CD4-positive, alpha-beta T cell treated with Interleukin-4 for 1 hour (primary cell): ENCODE measurements at regions not wholly inside any gene's neighbourhood (a gene's known extent, or its start where the extent isn't known, plus 50 kb on each side); places are given as distances from the start of the nearest gene placed in this dataset.

Source experiments
- DNase-seq, 2 donors: peaks; one replicate each; pipeline ENCODE4 v3.0.0-alpha.2; 2020 to 2022

- no peak for DNase-seq
Measured at GRCh38 chr5:77157732-77158532, 52.5 kb upstream of the PDE8B start.

DNA sequence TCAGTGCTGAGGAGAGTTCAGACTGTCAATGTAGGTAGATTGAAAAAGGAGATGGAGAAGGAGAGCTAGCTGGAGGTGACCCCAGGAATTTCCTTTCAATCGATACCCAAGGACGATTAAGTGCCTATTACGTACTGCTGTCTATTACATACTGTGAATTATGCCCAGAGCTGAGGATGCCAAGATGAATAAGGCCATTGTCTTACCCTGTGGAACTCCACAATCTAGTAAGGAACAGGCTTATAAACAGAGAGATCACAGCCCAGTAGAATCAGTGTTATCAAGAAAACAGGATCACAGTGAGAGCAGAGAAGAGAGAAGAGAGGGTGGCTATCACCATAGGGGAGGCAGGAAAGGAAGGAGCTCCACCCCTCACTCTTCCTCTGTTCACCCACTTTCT, 54.1 kb upstream of the PDE8B start:
- DNase-seq, result no peak

DNA sequence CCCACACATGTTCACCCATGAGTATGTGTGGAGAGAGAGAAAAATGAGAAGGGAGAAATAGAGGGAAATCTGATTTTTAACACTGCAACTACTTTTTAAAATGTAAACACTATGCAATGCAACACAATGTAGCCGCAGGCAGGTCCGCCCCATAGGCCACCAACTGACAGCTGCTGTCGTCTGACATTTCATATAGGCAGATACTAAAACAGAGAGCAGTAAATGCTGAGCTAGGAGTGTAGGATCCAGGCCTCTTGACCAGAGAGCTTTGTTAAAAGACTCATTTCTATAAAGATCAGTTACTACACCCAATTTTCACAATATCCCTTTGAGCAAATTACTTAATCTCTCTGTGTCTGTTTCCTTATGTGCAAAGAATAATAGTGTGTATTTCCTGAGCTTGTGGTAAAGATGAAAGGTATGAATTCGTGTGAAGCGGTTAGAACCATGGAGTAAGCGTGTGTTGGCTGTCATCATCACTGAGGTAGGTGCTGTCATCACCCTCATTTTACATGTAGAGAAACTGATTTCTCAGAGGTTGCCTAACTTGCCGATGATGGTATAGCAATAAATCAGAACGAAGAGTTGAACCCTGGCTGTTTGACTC, 55.2 kb upstream of the PDE8B start:
- DNase-seq, result peak; percentile 59 to 63

DNA sequence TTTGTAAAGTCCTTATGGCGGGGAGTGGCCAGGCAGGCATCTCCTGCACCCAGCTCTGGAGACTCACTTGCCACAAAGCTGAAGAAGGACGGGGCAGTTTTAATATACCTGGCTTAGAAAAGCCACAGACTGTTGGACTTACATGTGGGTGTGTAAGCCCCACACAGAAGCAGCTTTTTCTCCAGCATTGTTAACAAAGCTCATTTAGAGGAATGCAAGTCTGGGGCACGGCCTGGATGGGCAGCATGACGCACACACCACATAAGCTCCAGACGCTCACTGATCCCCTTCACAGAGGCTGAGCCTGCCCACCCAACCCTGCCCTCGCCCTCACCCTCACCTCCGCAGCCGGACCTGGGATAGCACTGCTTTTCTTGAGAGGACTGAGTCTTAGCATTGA, 58.0 kb upstream of the PDE8B start:
- DNase-seq, result no peak

- no peak for DNase-seq
Measured at GRCh38 chr5:77151501-77151900, 59.0 kb upstream of the PDE8B start.

DNA sequence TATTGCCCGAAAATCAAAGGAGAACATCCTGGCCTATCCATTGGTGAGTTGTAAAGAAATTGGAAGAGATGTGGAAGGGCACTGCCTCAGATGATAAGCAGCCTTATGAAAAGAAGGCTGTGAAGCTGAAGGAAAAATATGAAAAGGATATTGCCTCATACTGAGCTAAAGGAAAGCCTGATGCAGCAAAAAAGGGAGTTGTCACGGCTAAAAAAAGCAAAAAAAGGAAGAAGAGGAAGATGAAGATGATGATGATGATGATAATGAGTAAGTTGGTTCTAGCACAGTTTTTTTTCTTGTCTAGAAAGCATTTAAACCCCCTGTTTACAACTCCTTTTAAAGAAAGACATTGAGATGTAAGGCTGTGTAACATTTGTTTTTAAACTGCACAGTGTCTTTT, 59.8 kb upstream of the ZBED3 start:
- DNase-seq, result no peak

DNA sequence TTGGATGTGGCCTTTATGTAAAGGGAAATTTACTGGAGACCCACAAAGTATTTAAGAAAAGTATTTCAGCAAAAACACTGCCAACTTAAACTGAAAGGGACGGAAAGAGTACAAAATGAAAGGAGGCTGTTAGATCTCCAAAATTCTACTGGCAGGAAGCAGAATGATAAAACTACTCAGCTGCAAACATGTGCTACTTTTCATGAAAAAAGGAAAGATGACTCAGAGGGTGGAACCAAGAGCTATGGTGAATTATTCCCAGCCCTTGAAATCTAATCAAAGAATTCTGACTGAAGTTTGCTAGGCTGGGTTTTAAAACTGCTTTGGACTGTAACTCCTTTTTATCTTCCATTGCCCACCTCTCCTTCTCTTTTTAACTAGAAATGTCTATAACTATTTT, 58.6 kb upstream of the ZBED3 start:
- DNase-seq, result no peak

DNA sequence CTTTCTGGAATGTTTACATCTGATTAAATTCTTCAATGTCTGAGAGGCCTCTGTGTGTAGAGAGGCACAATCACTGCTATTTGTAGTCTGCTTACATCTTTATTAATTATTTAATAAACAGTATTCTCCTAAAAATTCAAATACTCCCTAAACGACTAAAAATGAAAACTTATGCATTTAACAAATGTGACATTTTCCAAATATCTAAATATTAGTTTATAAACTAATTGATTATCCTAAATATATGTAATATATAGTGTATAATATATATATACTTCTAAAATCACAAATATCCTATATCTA, 57.7 kb upstream of the ZBED3 start:
- no peak for DNase-seq

GRCh38 chr5:77143998-77144836, 57.1 kb upstream of the ZBED3 start:
- peak; percentile 55 to 66 for DNase-seq

DNA sequence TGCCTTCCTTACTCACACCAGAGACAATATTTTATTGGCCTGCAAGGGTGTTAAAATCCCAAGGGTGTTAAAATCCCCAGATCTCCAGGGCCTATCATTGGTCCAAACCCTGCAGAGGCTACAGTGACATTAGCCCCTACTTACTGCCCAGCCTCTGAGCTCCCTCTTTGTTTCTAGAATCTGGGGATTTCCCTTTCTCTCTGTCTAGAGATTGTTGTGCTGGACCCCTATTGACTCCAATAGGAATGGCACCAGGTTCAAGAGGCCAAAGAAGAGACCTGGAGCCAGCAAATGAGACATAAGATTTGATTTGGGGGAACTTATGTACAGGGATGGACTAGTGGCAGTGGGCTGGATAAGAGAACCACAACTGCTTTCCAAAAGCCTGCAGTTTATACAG, 53.3 kb upstream of the ZBED3 start:
- no peak for DNase-seq

DNA sequence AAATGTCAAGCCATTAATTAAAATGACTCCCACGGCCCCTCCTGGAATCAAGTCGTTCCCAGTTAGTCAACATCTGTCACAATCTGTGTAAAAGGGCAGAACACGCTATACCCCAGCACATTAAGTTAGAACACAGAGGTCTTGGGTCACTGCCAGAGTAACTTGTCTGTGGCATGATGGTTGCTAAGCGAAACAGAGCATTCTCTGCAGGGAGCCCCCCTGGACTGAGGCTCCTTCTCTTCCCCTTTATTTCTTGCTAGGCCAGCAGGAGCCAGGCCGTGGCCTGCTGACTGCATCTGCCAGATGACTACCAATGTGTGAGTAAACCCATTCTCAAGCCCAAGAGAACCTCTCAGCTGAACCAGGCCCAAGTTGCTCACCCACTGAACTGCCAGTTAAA, 51.9 kb upstream of the ZBED3 start:
- no peak for DNase-seq
